ENCODE measurements at regions not wholly inside any gene's neighbourhood (a gene's known extent, or its start where the extent isn't known, plus 50 kb on each side); places are given as distances from the start of the nearest gene placed in this dataset.

DNA sequence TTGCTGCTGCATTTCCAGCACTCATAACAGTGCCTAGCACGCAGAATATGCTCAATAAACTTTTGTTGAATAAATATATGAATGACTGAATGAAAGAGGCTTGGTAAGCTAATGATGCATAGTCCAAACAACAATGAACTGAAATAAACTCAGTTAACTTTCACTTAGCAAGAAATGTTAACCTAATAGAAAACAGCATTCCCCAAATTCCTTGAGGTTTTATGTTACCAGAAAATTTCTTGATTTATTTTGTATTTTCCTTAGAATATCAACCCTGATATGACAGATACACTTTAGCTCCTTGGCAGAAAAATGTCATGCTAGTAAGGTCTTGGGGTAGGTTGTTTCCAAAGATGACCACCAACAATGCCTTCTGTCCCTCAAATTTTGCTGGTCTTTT lies 217.4 kb downstream of the KCNE4 start:
- Histone ChIP-seq H3K27me3 (no peaks in the 10 kb centered on the region), H3K4me1 (no peaks in the 10 kb centered on the region), H3K9me3 (no peaks in the 10 kb centered on the region), H3K4me3 (no peak overlapping the region), H3K27ac (no peak overlapping the region), H3K36me3 (ENCODE audit: low read depth, missing control alignments) (no peaks in the 10 kb centered on the region)
- no peak for DNase-seq
- intact Hi-C loops (cut with DNase I; ENCODE audit: low total_unique reads), result no loop called here
- 94 to 95% methylated on average over 1 of the region's 1 CpG for WGBS, 2 donors
- TF ChIP-seq CTCF (IDR thresholded peaks at IDR 0.05), result no peak
- TF ChIP-seq POLR2A (IDR thresholded peaks at IDR 0.05), result no peak

GRCh38 chr2:223270548-223270947 lies 218.6 kb downstream of the KCNE4 start:
- Histone ChIP-seq H3K4me3 (no peak overlapping the region), H3K36me3 (ENCODE audit: low read depth, missing control alignments) (no peaks in the 10 kb centered on the region), H3K27me3 (no peaks in the 10 kb centered on the region), H3K27ac (no peak overlapping the region), H3K4me1 (no peaks in the 10 kb centered on the region), H3K9me3 (no peaks in the 10 kb centered on the region)
- TF ChIP-seq POLR2A (IDR thresholded peaks at IDR 0.05), result no peak
- no peak for TF ChIP-seq CTCF (IDR thresholded peaks at IDR 0.05)
- intact Hi-C loops (cut with DNase I; ENCODE audit: low total_unique reads), result no loop called here
- DNase-seq, result no peak
- WGBS, 2 donors, result 89 to 92% methylated on average over 5 of the region's 5 CpGs

GRCh38 chr2:223273995-223274394 lies 222.0 kb downstream of the KCNE4 start:
- H3K36me3 ChIP-seq (ENCODE audit: low read depth, missing control alignments), result no peaks in the 10 kb centered on the region
- no peak for DNase-seq

GRCh38 chr2:223282221-223282620 lies 230.2 kb downstream of the KCNE4 start:
- H3K9me3 ChIP-seq, result no peaks in the 10 kb centered on the region
- H3K4me3 ChIP-seq, result no peak overlapping the region
- DNase-seq, result no peak
- H3K27ac ChIP-seq, result no peak overlapping the region
- no peaks in the 10 kb centered on the region for H3K36me3 ChIP-seq (ENCODE audit: low read depth, missing control alignments)
- H3K4me1 ChIP-seq, result no peaks in the 10 kb centered on the region
- TF ChIP-seq POLR2A (IDR thresholded peaks at IDR 0.05) (no peak), CTCF (IDR thresholded peaks at IDR 0.05) (no peak)
- H3K27me3 ChIP-seq, result no peaks in the 10 kb centered on the region
- intact Hi-C loops (cut with DNase I; ENCODE audit: low total_unique reads), result no loop called here

More at GRCh38 chr2:223273995-223274394, 222.0 kb downstream of the KCNE4 start:
- H3K4me3 ChIP-seq, result no peak overlapping the region
- H3K4me1 ChIP-seq, result no peaks in the 10 kb centered on the region
- no peaks in the 10 kb centered on the region for H3K27me3 ChIP-seq
- TF ChIP-seq POLR2A (IDR thresholded peaks at IDR 0.05) (no peak), CTCF (IDR thresholded peaks at IDR 0.05) (no peak)
- intact Hi-C loops (cut with DNase I; ENCODE audit: low total_unique reads), result no loop called here
- H3K9me3 ChIP-seq, result no peaks in the 10 kb centered on the region
- no peak overlapping the region for H3K27ac ChIP-seq

DNA sequence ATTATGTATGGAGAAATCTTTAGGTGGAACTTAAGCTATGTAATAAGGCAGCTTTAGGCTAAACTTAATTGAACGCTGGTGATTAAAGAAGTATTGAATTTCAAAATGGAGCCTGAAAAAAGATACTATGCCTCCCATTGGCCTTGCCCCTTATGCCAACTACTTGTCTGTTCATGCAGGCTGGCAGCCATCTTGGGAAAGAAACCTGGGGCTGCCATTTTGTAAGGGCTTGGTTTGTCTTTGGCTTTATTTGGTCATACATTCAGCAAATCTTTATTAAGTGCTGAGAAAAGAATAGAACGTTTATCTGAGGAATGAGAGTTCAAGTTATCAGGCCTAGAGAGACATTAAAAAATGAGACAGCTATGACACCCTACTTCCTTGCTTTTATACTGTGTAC lies 231.3 kb downstream of the KCNE4 start:
- Histone ChIP-seq H3K9me3 (no peaks in the 10 kb centered on the region), H3K4me1 (no peaks in the 10 kb centered on the region), H3K27me3 (no peaks in the 10 kb centered on the region), H3K4me3 (no peak overlapping the region), H3K36me3 (ENCODE audit: low read depth, missing control alignments) (no peaks in the 10 kb centered on the region), H3K27ac (no peak overlapping the region)
- TF ChIP-seq CTCF (IDR thresholded peaks at IDR 0.05) (no peak), POLR2A (IDR thresholded peaks at IDR 0.05) (no peak)
- intact Hi-C loops (cut with DNase I; ENCODE audit: low total_unique reads), result no loop called here
- 56 to 71% methylated on average over 2 of the region's 2 CpGs for WGBS, 2 donors
- no peak for DNase-seq
